ENCODE measurements at regions not wholly inside any gene's neighbourhood (a gene's known extent, or its start where the extent isn't known, plus 50 kb on each side); places are given as distances from the start of the nearest gene placed in this dataset.
"Not testable (repeated sequence)": the region's sequence is repeated elsewhere in the genome, so short reads cannot be mapped to it uniquely, and the experiment has no call there.

- not testable (repeated sequence) for H3K9me3 ChIP-seq (ENCODE audit: insufficient read depth, low read depth, low read length); H3K36me3 ChIP-seq (ENCODE audit: control insufficient read depth in 1 of 2, insufficient read depth in 2 of 2, low read length in 2 of 2); H3K23ac ChIP-seq (ENCODE audit: low read length); H3K79me2 ChIP-seq (ENCODE audit: control insufficient read depth, insufficient read depth, low read length, poor library complexity); H3K4me1 ChIP-seq (ENCODE audit: control insufficient read depth in 1 of 2, insufficient read depth in 2 of 2, low read length in 2 of 2); H3K4me3 ChIP-seq (ENCODE audit: low read depth, low read length); H2BK120ac ChIP-seq (ENCODE audit: insufficient read depth, low read length, poor library complexity); H2BK12ac ChIP-seq (ENCODE audit: low read length); H2AFZ ChIP-seq (ENCODE audit: insufficient read depth, low read length, poor library complexity); H3K14ac ChIP-seq (ENCODE audit: low read length); H3K4ac ChIP-seq (ENCODE audit: low read depth, low read length); H3K4me2 ChIP-seq (ENCODE audit: low read length); H3K79me1 ChIP-seq (ENCODE audit: low read length); H3K27ac ChIP-seq (ENCODE audit: low read depth, low read length); H4K12ac ChIP-seq (ENCODE audit: low read depth, low read length); H3K9ac ChIP-seq (ENCODE audit: low read length); H4K91ac ChIP-seq (ENCODE audit: low read depth, low read length); H2AK5ac ChIP-seq (ENCODE audit: low read length); DNase-seq; H4K8ac ChIP-seq (ENCODE audit: low read depth, low read length); H3K18ac ChIP-seq (ENCODE audit: low read length); H2BK5ac ChIP-seq (ENCODE audit: low read depth, low read length, poor library complexity); H3K27me3 ChIP-seq (ENCODE audit: insufficient read depth, low read length)
- WGBS (ENCODE audit: extremely low coverage, insufficient coverage, insufficient read length): no CpG with 5 or more reads among the region's 6 CpGs
Observed at GRCh38 chr18:73101491-73101890, 233.7 kb upstream of the NETO1 start.

GRCh38 chr18:73099759-73100158, 232.0 kb upstream of the NETO1 start:
- no peak overlapping the region for H3K14ac ChIP-seq (ENCODE audit: low read length)
- no peak overlapping the region for H2AK5ac ChIP-seq (ENCODE audit: low read length)
- no peak overlapping the region for H4K12ac ChIP-seq (ENCODE audit: low read depth, low read length)
- no peak overlapping the region for H3K4ac ChIP-seq (ENCODE audit: low read depth, low read length)
- H2AFZ ChIP-seq (ENCODE audit: insufficient read depth, low read length, poor library complexity): no peak overlapping the region
- H4K91ac ChIP-seq (ENCODE audit: low read depth, low read length): no peak overlapping the region
- H3K79me2 ChIP-seq (ENCODE audit: control insufficient read depth, insufficient read depth, low read length, poor library complexity): no peaks in the 10 kb centered on the region
- DNase-seq: no peak
- no peak overlapping the region for H2BK5ac ChIP-seq (ENCODE audit: low read depth, low read length, poor library complexity)
- H3K36me3 ChIP-seq (ENCODE audit: control insufficient read depth in 1 of 2, insufficient read depth in 2 of 2, low read length in 2 of 2): no peaks in the 10 kb centered on the region
- no peaks in the 10 kb centered on the region for H3K27me3 ChIP-seq (ENCODE audit: insufficient read depth, low read length)
- H3K23ac ChIP-seq (ENCODE audit: low read length): no peak overlapping the region
- H3K27ac ChIP-seq (ENCODE audit: low read depth, low read length): no peak overlapping the region
- H3K4me2 ChIP-seq (ENCODE audit: low read length): no peak overlapping the region
- no peak overlapping the region for H3K18ac ChIP-seq (ENCODE audit: low read length)
- no peaks in the 10 kb centered on the region for H3K79me1 ChIP-seq (ENCODE audit: low read length)
- WGBS (ENCODE audit: extremely low coverage, insufficient coverage, insufficient read length): no CpG with 5 or more reads among the region's 2 CpGs
- H3K9me3 ChIP-seq (ENCODE audit: insufficient read depth, low read depth, low read length): no peaks in the 10 kb centered on the region
- no peak overlapping the region for H3K9ac ChIP-seq (ENCODE audit: low read length)
- no peak overlapping the region for H2BK12ac ChIP-seq (ENCODE audit: low read length)
- H2BK120ac ChIP-seq (ENCODE audit: insufficient read depth, low read length, poor library complexity): no peak overlapping the region
- H3K4me1 ChIP-seq (ENCODE audit: control insufficient read depth in 1 of 2, insufficient read depth in 2 of 2, low read length in 2 of 2): no peaks in the 10 kb centered on the region
- no peak overlapping the region for H3K4me3 ChIP-seq (ENCODE audit: low read depth, low read length)
- no peak overlapping the region for H4K8ac ChIP-seq (ENCODE audit: low read depth, low read length)

- H2BK5ac ChIP-seq (ENCODE audit: low read depth, low read length, poor library complexity): no peak overlapping the region
- no peak overlapping the region for H2BK120ac ChIP-seq (ENCODE audit: insufficient read depth, low read length, poor library complexity)
- H4K12ac ChIP-seq (ENCODE audit: low read depth, low read length): no peak overlapping the region
- no peaks in the 10 kb centered on the region for H3K79me2 ChIP-seq (ENCODE audit: control insufficient read depth, insufficient read depth, low read length, poor library complexity)
- no peak overlapping the region for H3K4me3 ChIP-seq (ENCODE audit: low read depth, low read length)
- H3K9me3 ChIP-seq (ENCODE audit: insufficient read depth, low read depth, low read length): no peaks in the 10 kb centered on the region
- H3K36me3 ChIP-seq (ENCODE audit: control insufficient read depth in 1 of 2, insufficient read depth in 2 of 2, low read length in 2 of 2): no peaks in the 10 kb centered on the region
- H3K4me2 ChIP-seq (ENCODE audit: low read length): no peak overlapping the region
- no peaks in the 10 kb centered on the region for H3K4me1 ChIP-seq (ENCODE audit: control insufficient read depth in 1 of 2, insufficient read depth in 2 of 2, low read length in 2 of 2)
- no peak overlapping the region for H3K18ac ChIP-seq (ENCODE audit: low read length)
- no peak overlapping the region for H3K23ac ChIP-seq (ENCODE audit: low read length)
- H3K14ac ChIP-seq (ENCODE audit: low read length): no peak overlapping the region
- WGBS (ENCODE audit: extremely low coverage, insufficient coverage, insufficient read length): no CpG with 5 or more reads among the region's 1 CpG
- H4K8ac ChIP-seq (ENCODE audit: low read depth, low read length): no peak overlapping the region
- H3K27ac ChIP-seq (ENCODE audit: low read depth, low read length): no peak overlapping the region
- no peak overlapping the region for H2AFZ ChIP-seq (ENCODE audit: insufficient read depth, low read length, poor library complexity)
- H3K27me3 ChIP-seq (ENCODE audit: insufficient read depth, low read length): no peaks in the 10 kb centered on the region
- H2AK5ac ChIP-seq (ENCODE audit: low read length): no peak overlapping the region
- no peak overlapping the region for H4K91ac ChIP-seq (ENCODE audit: low read depth, low read length)
- no peaks in the 10 kb centered on the region for H3K79me1 ChIP-seq (ENCODE audit: low read length)
- H2BK12ac ChIP-seq (ENCODE audit: low read length): no peak overlapping the region
- no peak for DNase-seq
- H3K9ac ChIP-seq (ENCODE audit: low read length): no peak overlapping the region
- no peak overlapping the region for H3K4ac ChIP-seq (ENCODE audit: low read depth, low read length)
Observed at GRCh38 chr18:73093687-73094250, 226.0 kb upstream of the NETO1 start.

- no peak overlapping the region for H3K23ac ChIP-seq (ENCODE audit: low read length)
- H4K8ac ChIP-seq (ENCODE audit: low read depth, low read length): no peak overlapping the region
- H3K79me2 ChIP-seq (ENCODE audit: control insufficient read depth, insufficient read depth, low read length, poor library complexity): no peaks in the 10 kb centered on the region
- H2AFZ ChIP-seq (ENCODE audit: insufficient read depth, low read length, poor library complexity): no peak overlapping the region
- H3K9ac ChIP-seq (ENCODE audit: low read length): no peak overlapping the region
- no peaks in the 10 kb centered on the region for H3K4me1 ChIP-seq (ENCODE audit: control insufficient read depth in 1 of 2, insufficient read depth in 2 of 2, low read length in 2 of 2)
- no peak for DNase-seq
- no peak overlapping the region for H3K14ac ChIP-seq (ENCODE audit: low read length)
- H3K4me3 ChIP-seq (ENCODE audit: low read depth, low read length): no peak overlapping the region
- no peak overlapping the region for H3K18ac ChIP-seq (ENCODE audit: low read length)
- no peak overlapping the region for H2BK5ac ChIP-seq (ENCODE audit: low read depth, low read length, poor library complexity)
- no peak overlapping the region for H4K91ac ChIP-seq (ENCODE audit: low read depth, low read length)
- no peaks in the 10 kb centered on the region for H3K27me3 ChIP-seq (ENCODE audit: insufficient read depth, low read length)
- H3K4me2 ChIP-seq (ENCODE audit: low read length): no peak overlapping the region
- H2BK120ac ChIP-seq (ENCODE audit: insufficient read depth, low read length, poor library complexity): no peak overlapping the region
- no peak overlapping the region for H2BK12ac ChIP-seq (ENCODE audit: low read length)
- WGBS (ENCODE audit: extremely low coverage, insufficient coverage, insufficient read length): no CpG with 5 or more reads among the region's 1 CpG
- no peaks in the 10 kb centered on the region for H3K9me3 ChIP-seq (ENCODE audit: insufficient read depth, low read depth, low read length)
- no peaks in the 10 kb centered on the region for H3K79me1 ChIP-seq (ENCODE audit: low read length)
- no peak overlapping the region for H2AK5ac ChIP-seq (ENCODE audit: low read length)
- H3K4ac ChIP-seq (ENCODE audit: low read depth, low read length): no peak overlapping the region
- no peak overlapping the region for H4K12ac ChIP-seq (ENCODE audit: low read depth, low read length)
- no peaks in the 10 kb centered on the region for H3K36me3 ChIP-seq (ENCODE audit: control insufficient read depth in 1 of 2, insufficient read depth in 2 of 2, low read length in 2 of 2)
- H3K27ac ChIP-seq (ENCODE audit: low read depth, low read length): no peak overlapping the region
Observed at GRCh38 chr18:73088445-73088844, 220.7 kb upstream of the NETO1 start.

Data from trophoblast cell (in vitro differentiated cells and primary cell).